C4-2B (cell line): ENCODE measurements at regions not wholly inside any gene's neighbourhood (a gene's known extent, or its start where the extent isn't known, plus 50 kb on each side); places are given as distances from the start of the nearest gene placed in this dataset.

ENCODE experiments used
- ZFX ChIP-seq: fragments of 450-650 bp; IDR thresholded peaks from 2 replicates; pipeline ENCODE4 v1.6.1; 2017
- TF ChIP-seq, protein P1 (sequence below): fragments of 450-650 bp; conservative IDR thresholded peaks from 2 replicates; pipeline ENCODE4 v1.5.1; 2017; ENCODE audit warnings: mild to moderate bottlenecking

DNA sequence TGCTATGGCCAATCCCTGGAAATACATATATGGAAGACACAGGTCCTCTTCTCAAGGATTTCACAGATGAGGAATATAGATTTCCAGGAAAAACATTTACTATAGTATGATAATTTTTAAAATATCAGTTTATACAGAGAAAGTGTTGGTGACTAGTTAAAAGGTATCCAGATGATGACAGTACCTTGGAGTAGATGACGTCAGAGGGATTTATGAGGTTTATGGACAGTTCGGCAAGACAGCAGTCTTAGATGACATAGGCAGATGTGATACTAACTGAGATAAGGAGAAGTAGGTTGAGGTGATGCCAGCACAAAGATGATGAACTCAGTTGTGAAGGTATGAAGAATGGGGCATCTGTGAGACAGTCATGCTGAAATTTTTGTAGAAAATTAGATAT, 750.3 kb downstream of the PRELID2 start:
- TF ChIP-seq, protein P1, sequence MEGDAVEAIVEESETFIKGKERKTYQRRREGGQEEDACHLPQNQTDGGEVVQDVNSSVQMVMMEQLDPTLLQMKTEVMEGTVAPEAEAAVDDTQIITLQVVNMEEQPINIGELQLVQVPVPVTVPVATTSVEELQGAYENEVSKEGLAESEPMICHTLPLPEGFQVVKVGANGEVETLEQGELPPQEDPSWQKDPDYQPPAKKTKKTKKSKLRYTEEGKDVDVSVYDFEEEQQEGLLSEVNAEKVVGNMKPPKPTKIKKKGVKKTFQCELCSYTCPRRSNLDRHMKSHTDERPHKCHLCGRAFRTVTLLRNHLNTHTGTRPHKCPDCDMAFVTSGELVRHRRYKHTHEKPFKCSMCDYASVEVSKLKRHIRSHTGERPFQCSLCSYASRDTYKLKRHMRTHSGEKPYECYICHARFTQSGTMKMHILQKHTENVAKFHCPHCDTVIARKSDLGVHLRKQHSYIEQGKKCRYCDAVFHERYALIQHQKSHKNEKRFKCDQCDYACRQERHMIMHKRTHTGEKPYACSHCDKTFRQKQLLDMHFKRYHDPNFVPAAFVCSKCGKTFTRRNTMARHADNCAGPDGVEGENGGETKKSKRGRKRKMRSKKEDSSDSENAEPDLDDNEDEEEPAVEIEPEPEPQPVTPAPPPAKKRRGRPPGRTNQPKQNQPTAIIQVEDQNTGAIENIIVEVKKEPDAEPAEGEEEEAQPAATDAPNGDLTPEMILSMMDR, result no peak
- no peak for TF ChIP-seq ZFX
